Vagina (tissue), 2 donors: ENCODE measurements at regions not wholly inside any gene's neighbourhood (a gene's known extent, or its start where the extent isn't known, plus 50 kb on each side); places are given as distances from the start of the nearest gene placed in this dataset.
"Not testable (repeated sequence)": the region's sequence is repeated elsewhere in the genome, so short reads cannot be mapped to it uniquely, and the experiment has no call there.

Experiments used
- DNase-seq, 2 donors: peaks; one replicate each; pipeline ENCODE4 v3.0.0-alpha.2; 2017; ENCODE audit errors: extremely low spot score in 2 of 2
- H3K27ac ChIP-seq: fragments of 200-600 bp; sonication (generic); one replicate; pipeline ENCODE4 v1.5.1; 2019
- H3K27me3 ChIP-seq: fragments of 200-600 bp; sonication (generic); one replicate; pipeline ENCODE4 v1.5.1; 2019
- H3K36me3 ChIP-seq, 2 donors: fragments of 200-600 bp; sonication (generic); one replicate each; pipeline ENCODE4 v1.5.1; 2017 to 2019
- H3K4me1 ChIP-seq: fragments of 200-600 bp; sonication (generic); one replicate; pipeline ENCODE4 v1.5.1; 2019
- H3K4me3 ChIP-seq, 2 donors: fragments of 200-600 bp; sonication (generic); 1 replicate in 1 of 2; 2 replicates in 1 of 2; pipeline ENCODE4 v1.5.1; 2016 to 2019
- H3K9me3 ChIP-seq: fragments of 200-600 bp; sonication (generic); one replicate; pipeline ENCODE4 v1.5.1; 2019
- POLR2A ChIP-seq, 2 donors: fragments of 450-650 bp; IDR thresholded peaks; one replicate each; pipeline ENCODE4 v1.6.1; 2017; ENCODE audit warnings: antibody characterized with exemption in 2 of 2, mild to moderate bottlenecking in 2 of 2, moderate library complexity in 2 of 2
- POLR2AphosphoS5 ChIP-seq, 2 donors: sonication (generic); formaldehyde crosslinking; IDR thresholded peaks; one replicate each; pipeline ENCODE4 v1.9.0; 2017; ENCODE audit warnings: antibody characterized with exemption in 2 of 2, mild to moderate bottlenecking in 2 of 2, low read depth in 1 of 2; ENCODE audit not compliant: insufficient read depth in 1 of 2
- intact Hi-C: fragments of 100-400 bp; cut with DNase I; formaldehyde crosslinking; loops from one replicate; pipeline ENCODE4 v1.15.1; 2023
- TF ChIP-seq, protein P1 (sequence below), 3 experiments: fragments of 450-650 bp in 2 of 3; fragments of 200-600 bp in 1 of 3; sonication (generic) in 1 of 3; IDR thresholded peaks; one replicate each; pipeline ENCODE4 v1.5.1; 2017 to 2019; ENCODE audit warnings: antibody characterized with exemption in 3 of 3, mild to moderate bottlenecking in 2 of 3, moderate library complexity in 2 of 3

DNA sequence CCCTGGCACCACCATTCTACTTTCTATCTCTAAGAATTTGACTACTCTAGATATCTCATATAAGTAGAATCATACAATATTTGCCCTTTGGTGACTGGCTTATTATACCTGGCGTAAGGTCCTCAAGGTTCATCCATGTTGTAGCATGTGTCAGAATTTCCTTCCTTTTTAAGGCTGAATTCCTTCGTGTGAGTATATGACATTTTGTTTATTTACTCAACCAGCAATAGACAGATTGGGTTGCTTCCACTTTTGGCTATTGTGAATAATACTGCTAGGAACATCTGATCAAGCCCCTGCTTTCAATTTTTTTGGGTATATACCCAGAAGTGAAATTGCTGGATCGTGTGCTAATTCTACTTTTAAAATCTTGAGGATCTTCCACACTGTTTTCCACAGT, 232.8 kb upstream of the MCHR2 start:
- TF ChIP-seq POLR2A (IDR thresholded peaks at IDR 0.05) = no peak
- TF ChIP-seq, protein P1, sequence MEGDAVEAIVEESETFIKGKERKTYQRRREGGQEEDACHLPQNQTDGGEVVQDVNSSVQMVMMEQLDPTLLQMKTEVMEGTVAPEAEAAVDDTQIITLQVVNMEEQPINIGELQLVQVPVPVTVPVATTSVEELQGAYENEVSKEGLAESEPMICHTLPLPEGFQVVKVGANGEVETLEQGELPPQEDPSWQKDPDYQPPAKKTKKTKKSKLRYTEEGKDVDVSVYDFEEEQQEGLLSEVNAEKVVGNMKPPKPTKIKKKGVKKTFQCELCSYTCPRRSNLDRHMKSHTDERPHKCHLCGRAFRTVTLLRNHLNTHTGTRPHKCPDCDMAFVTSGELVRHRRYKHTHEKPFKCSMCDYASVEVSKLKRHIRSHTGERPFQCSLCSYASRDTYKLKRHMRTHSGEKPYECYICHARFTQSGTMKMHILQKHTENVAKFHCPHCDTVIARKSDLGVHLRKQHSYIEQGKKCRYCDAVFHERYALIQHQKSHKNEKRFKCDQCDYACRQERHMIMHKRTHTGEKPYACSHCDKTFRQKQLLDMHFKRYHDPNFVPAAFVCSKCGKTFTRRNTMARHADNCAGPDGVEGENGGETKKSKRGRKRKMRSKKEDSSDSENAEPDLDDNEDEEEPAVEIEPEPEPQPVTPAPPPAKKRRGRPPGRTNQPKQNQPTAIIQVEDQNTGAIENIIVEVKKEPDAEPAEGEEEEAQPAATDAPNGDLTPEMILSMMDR (IDR thresholded peaks at IDR 0.05) = no peak
- TF ChIP-seq POLR2AphosphoS5 (IDR thresholded peaks at IDR 0.05; ENCODE audit: insufficient read depth in 1 of 2, low read depth in 1 of 2) = no peak
- no peak for DNase-seq

DNA sequence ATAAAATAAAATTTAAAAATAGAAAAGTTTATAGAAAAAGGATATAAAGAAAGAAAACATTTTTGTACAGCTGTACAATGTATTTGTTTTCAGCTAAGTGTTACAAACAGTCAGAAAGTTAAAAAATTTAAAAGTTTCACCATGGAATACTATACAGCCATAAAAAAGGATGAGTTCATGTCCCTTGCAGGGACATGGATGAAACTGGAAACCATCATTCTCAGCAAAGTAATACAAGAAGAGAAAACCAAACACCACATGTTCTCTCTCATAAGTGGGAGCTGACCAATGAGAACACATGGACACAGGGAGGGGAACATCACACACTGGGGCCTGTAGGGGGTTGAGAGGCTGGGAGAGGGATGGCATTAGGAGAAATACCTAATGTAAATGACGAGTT, 229.9 kb upstream of the MCHR2 start:
- H3K9me3 ChIP-seq, H3K36me3 ChIP-seq, H3K4me3 ChIP-seq, intact Hi-C loops, H3K4me1 ChIP-seq, H3K27ac ChIP-seq, DNase-seq, H3K27me3 ChIP-seq: not testable (repeated sequence)

More for the DNA sequence above, 232.8 kb upstream of the MCHR2 start:
- Histone ChIP-seq H3K9me3 (no peaks in the 10 kb centered on the region), H3K4me1 (peaks cover 14% of the 10 kb centered on the region), H3K27me3 (no peaks in the 10 kb centered on the region), H3K36me3 (no peaks in the 10 kb centered on the region), H3K4me3 (no peak overlapping the region), H3K27ac (no peak overlapping the region)
- intact Hi-C loops = no loop called here

DNA sequence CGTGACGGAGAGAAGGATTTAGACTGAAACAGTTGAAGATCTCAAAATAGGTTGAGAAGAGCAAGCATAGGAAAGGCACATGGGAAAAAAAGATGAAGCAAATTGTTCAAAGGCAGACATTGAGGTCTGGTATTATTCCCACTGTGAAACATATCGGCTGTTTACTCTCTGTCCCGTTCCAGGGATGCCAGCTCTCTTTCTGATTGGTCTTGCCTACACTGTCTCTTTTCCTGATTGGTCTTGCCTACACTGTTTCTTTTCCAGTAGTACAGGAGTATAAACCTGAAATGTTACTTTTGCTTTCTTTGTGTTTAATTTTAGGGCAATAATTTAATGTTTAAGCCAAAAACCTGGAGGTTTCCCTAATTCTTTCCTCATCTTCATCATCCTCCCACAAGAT, 226.5 kb upstream of the MCHR2 start:
- Histone ChIP-seq H3K4me3 (no peak overlapping the region), H3K9me3 (no peaks in the 10 kb centered on the region), H3K36me3 (no peaks in the 10 kb centered on the region), H3K27me3 (no peaks in the 10 kb centered on the region), H3K4me1 (no peaks in the 10 kb centered on the region), H3K27ac (no peak overlapping the region)
- DNase-seq = no peak
- intact Hi-C loops = no loop called here
- no peak for TF ChIP-seq POLR2AphosphoS5 (IDR thresholded peaks at IDR 0.05; ENCODE audit: insufficient read depth in 1 of 2, low read depth in 1 of 2)
- TF ChIP-seq, protein P1 (IDR thresholded peaks at IDR 0.05) = no peak
- TF ChIP-seq POLR2A (IDR thresholded peaks at IDR 0.05) = no peak

DNA sequence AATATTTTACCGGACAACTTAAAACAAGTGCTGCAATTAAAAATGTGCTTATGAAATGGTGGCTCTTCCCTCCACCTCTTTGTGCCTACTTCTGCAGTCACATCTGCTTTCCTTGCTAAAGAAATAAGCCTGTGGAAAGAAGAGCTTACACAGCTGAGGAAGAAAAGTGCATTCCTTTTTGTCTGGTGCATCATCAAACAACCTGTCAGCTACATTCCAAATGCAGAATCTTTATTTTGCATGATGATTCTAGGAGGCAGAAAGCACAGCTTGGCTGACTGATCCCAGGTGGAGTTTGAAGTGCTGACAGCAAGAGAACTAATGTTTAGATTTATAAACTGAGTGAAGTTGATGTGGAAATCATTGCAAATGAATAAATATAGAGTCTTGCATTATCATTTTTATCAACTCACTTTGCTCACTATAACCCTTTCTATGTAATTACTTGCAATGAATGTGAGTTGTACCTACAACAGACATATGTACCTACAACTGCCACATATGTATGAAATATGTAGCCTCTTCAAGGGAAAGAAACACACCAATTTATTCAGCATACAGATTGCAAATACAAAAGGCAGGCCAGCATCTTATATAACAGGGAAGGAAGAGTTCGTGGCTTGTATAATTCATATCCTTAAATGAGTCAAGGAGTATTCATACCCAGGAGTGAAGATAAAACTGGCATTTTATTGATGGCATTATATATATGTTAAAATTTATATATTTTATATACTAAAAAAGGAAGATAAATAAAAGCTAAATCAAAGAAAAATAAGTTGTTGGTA, 223.4 kb upstream of the MCHR2 start:
- no peak for TF ChIP-seq POLR2AphosphoS5 (IDR thresholded peaks at IDR 0.05; ENCODE audit: insufficient read depth in 1 of 2, low read depth in 1 of 2)
- TF ChIP-seq, protein P1 (IDR thresholded peaks at IDR 0.05) = no peak
- no peak for TF ChIP-seq POLR2A (IDR thresholded peaks at IDR 0.05)
- Histone ChIP-seq H3K4me1 (no peaks in the 10 kb centered on the region), H3K4me3 (no peak overlapping the region), H3K36me3 (no peaks in the 10 kb centered on the region), H3K27me3 (no peaks in the 10 kb centered on the region), H3K27ac (no peak overlapping the region), H3K9me3 (no peaks in the 10 kb centered on the region)
- intact Hi-C loops = no loop called here
- no peak for DNase-seq

DNA sequence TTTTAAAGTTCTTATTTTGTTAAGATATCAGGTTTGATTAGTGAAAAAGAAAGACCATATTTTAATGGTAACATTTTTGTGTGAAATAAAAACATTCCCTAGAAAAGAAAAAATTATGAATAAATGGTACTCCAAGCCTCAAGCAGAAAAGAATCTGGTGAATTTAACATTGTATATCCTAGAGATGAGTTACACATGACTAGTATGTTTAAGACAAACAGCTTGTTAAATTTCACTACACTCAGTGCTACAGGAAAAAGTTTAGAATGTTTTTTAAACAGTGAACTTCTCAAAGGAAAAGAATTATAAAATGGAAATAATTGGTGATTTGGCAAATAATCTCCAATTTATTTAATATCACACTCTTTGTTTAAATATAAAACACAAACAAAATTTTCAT, 222.7 kb upstream of the MCHR2 start:
- H3K27me3 ChIP-seq = no peaks in the 10 kb centered on the region
- H3K36me3 ChIP-seq = no peaks in the 10 kb centered on the region
- intact Hi-C loops = no loop called here
- no peak for TF ChIP-seq POLR2A (IDR thresholded peaks at IDR 0.05)
- H3K9me3 ChIP-seq = no peaks in the 10 kb centered on the region
- DNase-seq = no peak
- no peak overlapping the region for H3K27ac ChIP-seq
- H3K4me1 ChIP-seq = no peaks in the 10 kb centered on the region
- no peak overlapping the region for H3K4me3 ChIP-seq

DNA sequence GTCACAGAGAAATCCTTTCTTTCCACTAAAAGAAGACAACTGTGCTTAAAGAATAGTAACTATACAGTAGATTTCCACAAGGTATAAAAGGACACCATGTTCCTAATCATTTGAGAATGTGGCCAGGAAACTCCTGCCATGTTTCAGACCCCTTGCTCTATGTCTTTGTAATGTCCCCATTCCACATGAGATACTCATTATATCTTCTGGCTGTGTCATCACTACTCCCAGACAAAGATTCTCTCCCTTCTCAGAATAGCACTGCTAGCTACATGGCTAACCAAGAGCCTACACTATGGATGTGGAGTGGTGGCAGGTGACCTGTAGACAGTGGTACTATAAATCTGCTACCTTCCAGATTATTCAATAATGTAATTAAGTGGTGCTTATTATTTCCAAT, 218.1 kb upstream of the MCHR2 start:
- H3K4me1 ChIP-seq = no peaks in the 10 kb centered on the region
- H3K9me3 ChIP-seq = no peaks in the 10 kb centered on the region
- TF ChIP-seq POLR2AphosphoS5 (IDR thresholded peaks at IDR 0.05; ENCODE audit: insufficient read depth in 1 of 2, low read depth in 1 of 2) = no peak
- TF ChIP-seq, protein P1 (IDR thresholded peaks at IDR 0.05) = no peak
- H3K27me3 ChIP-seq = no peaks in the 10 kb centered on the region
- DNase-seq = no peak
- no peak overlapping the region for H3K4me3 ChIP-seq
- H3K36me3 ChIP-seq = no peaks in the 10 kb centered on the region
- intact Hi-C loops = no loop called here
- no peak overlapping the region for H3K27ac ChIP-seq
